Mucosa of rectum (tissue), 2 donors: ENCODE measurements at regions not wholly inside any gene's neighbourhood (a gene's known extent, or its start where the extent isn't known, plus 50 kb on each side); places are given as distances from the start of the nearest gene placed in this dataset.

ENCODE experiments used
- H3K27ac ChIP-seq, 2 donors: one replicate each; pipeline ENCODE4 v1.7.0; 2013; ENCODE audit warnings: inconsistent platforms in 2 of 2, low read depth in 2 of 2, low read length in 2 of 2
- H3K27me3 ChIP-seq, 2 donors: one replicate each; pipeline ENCODE4 v1.7.0; 2013; ENCODE audit warnings: low read length in 2 of 2; ENCODE audit not compliant: control insufficient read depth in 2 of 2, insufficient read depth in 2 of 2
- H3K36me3 ChIP-seq, 2 donors: one replicate each; pipeline ENCODE4 v1.7.0; 2013; ENCODE audit warnings: low read length in 2 of 2; ENCODE audit not compliant: control insufficient read depth in 2 of 2, insufficient read depth in 2 of 2
- H3K4me1 ChIP-seq, 2 donors: one replicate each; pipeline ENCODE4 v1.7.0; 2013; ENCODE audit warnings: low read length in 2 of 2, mild to moderate bottlenecking in 1 of 2; ENCODE audit not compliant: control insufficient read depth in 2 of 2, insufficient read depth in 2 of 2
- H3K4me3 ChIP-seq, 2 donors: one replicate each; pipeline ENCODE4 v1.7.0; 2013; ENCODE audit warnings: low read length in 2 of 2
- H3K9ac ChIP-seq, 2 donors: one replicate each; pipeline ENCODE4 v1.7.0; 2013; ENCODE audit warnings: low read length in 2 of 2, low read depth in 1 of 2, mild to moderate bottlenecking in 1 of 2
- H3K9me3 ChIP-seq, 2 donors: one replicate each; pipeline ENCODE4 v1.7.0; 2013; ENCODE audit warnings: low read length in 2 of 2; ENCODE audit not compliant: control insufficient read depth in 2 of 2
- donor health status: healthy.
- donor health status: Normal muscosa, but diverticular disease.

- peak overlapping the region in 1 of 2 donors; percentile 19 for H3K27ac ChIP-seq
- no peaks in the 10 kb centered on the region for H3K4me1 ChIP-seq
- no peak overlapping the region for H3K4me3 ChIP-seq
Observed at GRCh38 chr21:29238053-29238966, 60.4 kb upstream of the BACH1 start.

GRCh38 chr21:29238967-29239290 lies 59.8 kb upstream of the BACH1 start:
- H3K27ac ChIP-seq = no peak overlapping the region
- no peak overlapping the region for H3K9ac ChIP-seq
- H3K4me1 ChIP-seq = no peaks in the 10 kb centered on the region
- H3K9me3 ChIP-seq = no peaks in the 10 kb centered on the region
- H3K36me3 ChIP-seq = no peaks in the 10 kb centered on the region
- H3K27me3 ChIP-seq = no peaks in the 10 kb centered on the region
- H3K4me3 ChIP-seq = no peak overlapping the region

More at GRCh38 chr21:29238053-29238966, 60.4 kb upstream of the BACH1 start:
- no peaks in the 10 kb centered on the region for H3K9me3 ChIP-seq
- no peaks in the 10 kb centered on the region for H3K36me3 ChIP-seq
- no peak overlapping the region for H3K9ac ChIP-seq
- no peaks in the 10 kb centered on the region for H3K27me3 ChIP-seq

- no peaks in the 10 kb centered on the region for H3K4me1 ChIP-seq
- no peak overlapping the region for H3K9ac ChIP-seq
- no peaks in the 10 kb centered on the region for H3K27me3 ChIP-seq
- H3K4me3 ChIP-seq = no peak overlapping the region
- no peak overlapping the region for H3K27ac ChIP-seq
- no peaks in the 10 kb centered on the region for H3K36me3 ChIP-seq
- H3K9me3 ChIP-seq = no peaks in the 10 kb centered on the region
Observed at GRCh38 chr21:29240136-29240535, 58.6 kb upstream of the BACH1 start.

GRCh38 chr21:29242201-29242600 lies 56.5 kb upstream of the BACH1 start:
- no peaks in the 10 kb centered on the region for H3K9me3 ChIP-seq
- no peaks in the 10 kb centered on the region for H3K36me3 ChIP-seq
- H3K27ac ChIP-seq = no peak overlapping the region
- H3K9ac ChIP-seq = no peak overlapping the region
- H3K4me3 ChIP-seq = no peak overlapping the region
- H3K4me1 ChIP-seq = no peaks in the 10 kb centered on the region
- H3K27me3 ChIP-seq = no peaks in the 10 kb centered on the region

- Histone ChIP-seq H3K4me1 (no peaks in the 10 kb centered on the region), H3K9ac (no peak overlapping the region), H3K27me3 (no peaks in the 10 kb centered on the region), H3K36me3 (no peaks in the 10 kb centered on the region), H3K4me3 (no peak overlapping the region), H3K27ac (no peak overlapping the region), H3K9me3 (no peaks in the 10 kb centered on the region)
Observed at GRCh38 chr21:29243188-29243587, 55.5 kb upstream of the BACH1 start.

GRCh38 chr21:29245104-29245643 lies 53.5 kb upstream of the BACH1 start:
- Histone ChIP-seq H3K9me3 (no peaks in the 10 kb centered on the region), H3K27me3 (no peaks in the 10 kb centered on the region), H3K27ac (no peak overlapping the region), H3K4me1 (no peaks in the 10 kb centered on the region), H3K4me3 (no peak overlapping the region), H3K36me3 (no peaks in the 10 kb centered on the region), H3K9ac (no peak overlapping the region)

- no peak overlapping the region for H3K27ac ChIP-seq
- H3K9ac ChIP-seq = no peak overlapping the region
- no peaks in the 10 kb centered on the region for H3K27me3 ChIP-seq
- H3K36me3 ChIP-seq = no peaks in the 10 kb centered on the region
- H3K4me1 ChIP-seq = no peaks in the 10 kb centered on the region
- H3K4me3 ChIP-seq = no peak overlapping the region
- no peaks in the 10 kb centered on the region for H3K9me3 ChIP-seq
Observed at GRCh38 chr21:29245863-29246262, 52.9 kb upstream of the BACH1 start.

- Histone ChIP-seq H3K9me3 (no peaks in the 10 kb centered on the region), H3K9ac (no peak overlapping the region), H3K27ac (no peak overlapping the region), H3K36me3 (no peaks in the 10 kb centered on the region), H3K4me3 (no peak overlapping the region), H3K4me1 (no peaks in the 10 kb centered on the region), H3K27me3 (no peaks in the 10 kb centered on the region)
Observed at GRCh38 chr21:29246614-29247013, 52.1 kb upstream of the BACH1 start.

- Histone ChIP-seq H3K9ac (no peak overlapping the region), H3K36me3 (no peaks in the 10 kb centered on the region), H3K4me1 (no peaks in the 10 kb centered on the region), H3K4me3 (no peak overlapping the region), H3K27me3 (no peaks in the 10 kb centered on the region), H3K9me3 (no peaks in the 10 kb centered on the region), H3K27ac (no peak overlapping the region)
Observed at GRCh38 chr21:29248124-29248523, 50.6 kb upstream of the BACH1 start.
